ENCODE measurements at regions not wholly inside any gene's neighbourhood (a gene's known extent, or its start where the extent isn't known, plus 50 kb on each side); places are given as distances from the start of the nearest gene placed in this dataset.

GRCh38 chr2:129882476-129882875 is 97.0 kb upstream of the RAB6C start:
- TF ChIP-seq CTCF (IDR thresholded peaks at IDR 0.05) (no peak), POLR2A (IDR thresholded peaks at IDR 0.05) (no peak)

Data from Peyer's patch (tissue), 4 donors.